Fibroblast of lung (primary cell): ENCODE measurements at regions not wholly inside any gene's neighbourhood (a gene's known extent, or its start where the extent isn't known, plus 50 kb on each side); places are given as distances from the start of the nearest gene placed in this dataset.

Experiments
- DNase-seq, 2 donors: peaks; one replicate each; pipeline versions ENCODE4 v3.0.0 to v3.0.0-alpha.2; 2010; ENCODE audit warnings: low read depth in 2 of 2
- H2AFZ ChIP-seq: 2 replicates; pipeline ENCODE4 v1.5.1; 2012; ENCODE audit warnings: low read length, control low read depth, inconsistent platforms
- H3K27ac ChIP-seq: 2 replicates; pipeline ENCODE4 v1.5.1; 2011; ENCODE audit warnings: low read length, control low read depth; ENCODE audit not compliant: insufficient read depth
- H3K27me3 ChIP-seq: 2 replicates; pipeline ENCODE4 v1.5.1; 2011; ENCODE audit warnings: mild to moderate bottlenecking, low read length; ENCODE audit not compliant: control insufficient read depth, insufficient read depth
- H3K36me3 ChIP-seq: 2 replicates; pipeline ENCODE4 v1.5.1; 2011; ENCODE audit warnings: low read length; ENCODE audit not compliant: control insufficient read depth, insufficient read depth
- H3K4me1 ChIP-seq: 2 replicates; pipeline ENCODE4 v1.5.1; 2011; ENCODE audit warnings: low read length; ENCODE audit not compliant: control insufficient read depth, insufficient read depth; ENCODE audit errors: extremely low read depth
- H3K4me2 ChIP-seq: 2 replicates; pipeline ENCODE4 v1.5.1; 2011; ENCODE audit warnings: low read length, control low read depth; ENCODE audit not compliant: insufficient read depth; ENCODE audit errors: extremely low read depth
- H3K4me3 ChIP-seq, 4 experiments: fragments of 200-600 bp in 1 of 4; sonication (generic) in 1 of 4; replicated peaks in 1 of 4; 2 replicates each; pipeline ENCODE4 v1.5.1; 2011 to 2016; ENCODE audit warnings: low read length in 4 of 4, low read depth in 3 of 4, mild to moderate bottlenecking in 3 of 4, control low read depth in 2 of 4, inconsistent platforms in 1 of 4, mixed read lengths in 1 of 4; ENCODE audit not compliant: insufficient read depth in 1 of 4; ENCODE audit errors: control extremely low read depth in 1 of 4
- H3K79me2 ChIP-seq: 2 replicates; pipeline ENCODE4 v1.5.1; 2012; ENCODE audit warnings: mild to moderate bottlenecking, low read length, inconsistent platforms; ENCODE audit not compliant: control insufficient read depth, insufficient read depth
- H3K9ac ChIP-seq: 2 replicates; pipeline ENCODE4 v1.5.1; 2011; ENCODE audit warnings: mild to moderate bottlenecking, low read length, control low read depth; ENCODE audit not compliant: insufficient read depth
- H3K9me3 ChIP-seq: 2 replicates; pipeline ENCODE4 v1.5.1; 2012; ENCODE audit warnings: low read depth, low read length; ENCODE audit not compliant: control insufficient read depth, insufficient read depth
- H4K20me1 ChIP-seq: 2 replicates; pipeline ENCODE4 v1.5.1; 2011; ENCODE audit warnings: low read length; ENCODE audit not compliant: control insufficient read depth, insufficient read depth; ENCODE audit errors: extremely low read depth
- EZH2 ChIP-seq: IDR thresholded peaks from 2 replicates; pipeline ENCODE4 v1.5.1; 2012; ENCODE audit warnings: low read length, control low read depth, mild to moderate bottlenecking; ENCODE audit errors: missing control alignments
- TF ChIP-seq, protein P1 (sequence below), 2 donors: IDR thresholded peaks in 1 of 2; conservative IDR thresholded peaks in 1 of 2; 1 replicate in 1 of 2; 2 replicates in 1 of 2; pipeline ENCODE4 v1.5.1; 2011 to 2012; ENCODE audit warnings: low read length in 2 of 2, control low read depth in 1 of 2, inconsistent platforms in 1 of 2, low read depth in 1 of 2, mild to moderate bottlenecking in 1 of 2

DNA sequence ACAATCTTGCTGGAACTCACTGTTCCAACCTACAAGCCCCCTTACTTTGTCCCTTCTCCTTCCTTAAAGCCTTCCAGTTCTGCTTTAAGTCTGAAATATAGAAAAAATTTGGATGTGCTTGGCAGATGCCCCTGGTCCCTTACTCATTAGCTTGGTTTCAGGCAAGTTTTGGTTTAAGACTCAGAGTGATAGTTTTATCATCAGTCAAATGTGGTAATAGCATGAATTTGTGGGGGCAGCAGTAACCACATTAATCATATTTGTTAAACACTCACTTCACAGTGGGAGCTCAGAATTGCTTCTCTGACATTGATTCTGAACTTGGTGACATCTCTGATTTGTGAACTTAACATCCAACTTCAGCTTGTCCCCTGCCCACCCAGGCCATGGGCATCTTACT lies 58.3 kb upstream of the ALDH1A3 start:
- TF ChIP-seq EZH2 = no peak
- TF ChIP-seq, protein P1, sequence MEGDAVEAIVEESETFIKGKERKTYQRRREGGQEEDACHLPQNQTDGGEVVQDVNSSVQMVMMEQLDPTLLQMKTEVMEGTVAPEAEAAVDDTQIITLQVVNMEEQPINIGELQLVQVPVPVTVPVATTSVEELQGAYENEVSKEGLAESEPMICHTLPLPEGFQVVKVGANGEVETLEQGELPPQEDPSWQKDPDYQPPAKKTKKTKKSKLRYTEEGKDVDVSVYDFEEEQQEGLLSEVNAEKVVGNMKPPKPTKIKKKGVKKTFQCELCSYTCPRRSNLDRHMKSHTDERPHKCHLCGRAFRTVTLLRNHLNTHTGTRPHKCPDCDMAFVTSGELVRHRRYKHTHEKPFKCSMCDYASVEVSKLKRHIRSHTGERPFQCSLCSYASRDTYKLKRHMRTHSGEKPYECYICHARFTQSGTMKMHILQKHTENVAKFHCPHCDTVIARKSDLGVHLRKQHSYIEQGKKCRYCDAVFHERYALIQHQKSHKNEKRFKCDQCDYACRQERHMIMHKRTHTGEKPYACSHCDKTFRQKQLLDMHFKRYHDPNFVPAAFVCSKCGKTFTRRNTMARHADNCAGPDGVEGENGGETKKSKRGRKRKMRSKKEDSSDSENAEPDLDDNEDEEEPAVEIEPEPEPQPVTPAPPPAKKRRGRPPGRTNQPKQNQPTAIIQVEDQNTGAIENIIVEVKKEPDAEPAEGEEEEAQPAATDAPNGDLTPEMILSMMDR (conservative IDR thresholded peaks at IDR 0.05 in 1 of 2, IDR thresholded peaks at IDR 0.05 in 1 of 2; ENCODE audit: low read depth in 1 of 2, low read length in 2 of 2) = no peak
- H3K9me3 ChIP-seq = no peaks in the 10 kb centered on the region
- no peaks in the 10 kb centered on the region for H3K27me3 ChIP-seq
- H3K27ac ChIP-seq = no peak overlapping the region
- H2AFZ ChIP-seq = no peak overlapping the region
- no peaks in the 10 kb centered on the region for H3K79me2 ChIP-seq
- no peaks in the 10 kb centered on the region for H3K4me1 ChIP-seq
- no peaks in the 10 kb centered on the region for H3K36me3 ChIP-seq
- no peaks in the 10 kb centered on the region for H4K20me1 ChIP-seq
- H3K4me2 ChIP-seq = no peak overlapping the region
- H3K4me3 ChIP-seq = no peak overlapping the region
- H3K9ac ChIP-seq = no peak overlapping the region
- DNase-seq = peak in 1 of 2 donors; percentile 13

DNA sequence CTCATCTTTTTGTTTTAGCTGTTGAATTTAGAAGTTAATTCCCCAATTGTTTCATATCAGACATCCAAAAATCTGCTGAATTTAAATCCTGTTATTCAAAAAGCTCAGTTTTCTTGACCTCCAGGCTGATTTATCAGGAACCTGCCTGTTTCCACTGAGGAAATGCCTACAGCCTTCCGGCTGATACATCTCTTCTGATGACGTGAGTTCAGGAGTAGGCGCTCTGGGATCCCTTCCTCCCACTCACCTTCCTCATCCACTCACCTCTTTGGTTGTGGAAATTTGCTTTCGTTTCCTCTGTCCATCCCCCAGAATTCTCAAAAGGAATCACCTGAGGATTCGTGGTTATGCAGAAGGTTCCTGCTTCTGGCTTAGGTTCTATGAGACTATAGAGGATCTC lies 55.4 kb upstream of the ALDH1A3 start:
- H3K79me2 ChIP-seq = no peaks in the 10 kb centered on the region

DNA sequence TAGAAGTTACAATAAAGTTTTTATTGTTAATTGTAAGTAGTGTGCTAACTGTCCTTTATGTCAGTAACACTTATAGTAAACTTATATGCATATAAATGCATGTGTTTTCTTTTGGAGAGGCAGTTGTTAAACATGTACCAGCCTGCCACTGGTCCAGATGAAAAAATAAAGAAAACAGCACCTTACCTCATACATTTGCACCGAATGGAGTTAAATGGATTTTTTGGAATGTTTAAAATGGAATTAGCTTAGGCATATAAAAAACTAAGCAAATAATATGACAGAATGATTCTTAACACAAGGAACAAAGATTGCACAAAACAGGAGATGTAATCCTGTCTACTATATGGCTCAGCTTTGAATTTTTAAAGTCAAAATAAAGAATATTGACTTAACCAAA lies 50.2 kb upstream of the ALDH1A3 start:
- H3K9me3 ChIP-seq = no peaks in the 10 kb centered on the region
- H3K27ac ChIP-seq = no peak overlapping the region
- TF ChIP-seq EZH2 = no peak
- TF ChIP-seq, protein P1 (conservative IDR thresholded peaks at IDR 0.05 in 1 of 2, IDR thresholded peaks at IDR 0.05 in 1 of 2; ENCODE audit: low read depth in 1 of 2, low read length in 2 of 2) = no peak
- H3K4me3 ChIP-seq = no peak overlapping the region
- H3K27me3 ChIP-seq = no peaks in the 10 kb centered on the region
- H4K20me1 ChIP-seq = no peaks in the 10 kb centered on the region
- H3K9ac ChIP-seq = no peak overlapping the region
- H3K79me2 ChIP-seq = no peaks in the 10 kb centered on the region
- no peaks in the 10 kb centered on the region for H3K36me3 ChIP-seq
- no peaks in the 10 kb centered on the region for H3K4me1 ChIP-seq
- no peak overlapping the region for H2AFZ ChIP-seq
- DNase-seq = no peak
- no peak overlapping the region for H3K4me2 ChIP-seq

More for the DNA sequence above, 55.4 kb upstream of the ALDH1A3 start:
- Histone ChIP-seq H3K27me3 (no peaks in the 10 kb centered on the region), H3K4me1 (no peaks in the 10 kb centered on the region), H3K27ac (no peak overlapping the region), H3K4me3 (no peak overlapping the region), H2AFZ (no peak overlapping the region), H3K36me3 (no peaks in the 10 kb centered on the region), H3K9ac (no peak overlapping the region), H3K9me3 (no peaks in the 10 kb centered on the region), H4K20me1 (no peaks in the 10 kb centered on the region), H3K4me2 (no peak overlapping the region)
- no peak for TF ChIP-seq EZH2
- TF ChIP-seq, protein P1 (conservative IDR thresholded peaks at IDR 0.05 in 1 of 2, IDR thresholded peaks at IDR 0.05 in 1 of 2; ENCODE audit: low read depth in 1 of 2, low read length in 2 of 2) = no peak
- no peak for DNase-seq
